Gastroesophageal sphincter (tissue), 3 donors: ENCODE measurements at regions not wholly inside any gene's neighbourhood (a gene's known extent, or its start where the extent isn't known, plus 50 kb on each side); places are given as distances from the start of the nearest gene placed in this dataset.

Experiments used
- EP300 ChIP-seq: sonication (generic); formaldehyde crosslinking; IDR thresholded peaks from one replicate; pipeline ENCODE4 v1.6.1; 2017; ENCODE audit warnings: antibody characterized with exemption, mild to moderate bottlenecking
- POLR2A ChIP-seq, 2 donors: fragments of 450-650 bp; IDR thresholded peaks; one replicate each; pipeline ENCODE4 v1.6.1; 2017; ENCODE audit warnings: antibody characterized with exemption in 2 of 2, mild to moderate bottlenecking in 2 of 2, moderate library complexity in 1 of 2
- POLR2AphosphoS5 ChIP-seq: sonication (generic); formaldehyde crosslinking; IDR thresholded peaks from one replicate; pipeline ENCODE4 v1.6.1; 2017; ENCODE audit warnings: antibody characterized with exemption
- TF ChIP-seq, protein P1 (sequence below), 4 experiments: fragments of 200-600 bp in 2 of 4; fragments of 450-650 bp in 2 of 4; sonication (generic) in 1 of 4; IDR thresholded peaks; one replicate each; pipeline ENCODE4 v1.5.1; 2017 to 2019; ENCODE audit warnings: antibody characterized with exemption in 4 of 4, mild to moderate bottlenecking in 2 of 4, moderate library complexity in 2 of 4

DNA sequence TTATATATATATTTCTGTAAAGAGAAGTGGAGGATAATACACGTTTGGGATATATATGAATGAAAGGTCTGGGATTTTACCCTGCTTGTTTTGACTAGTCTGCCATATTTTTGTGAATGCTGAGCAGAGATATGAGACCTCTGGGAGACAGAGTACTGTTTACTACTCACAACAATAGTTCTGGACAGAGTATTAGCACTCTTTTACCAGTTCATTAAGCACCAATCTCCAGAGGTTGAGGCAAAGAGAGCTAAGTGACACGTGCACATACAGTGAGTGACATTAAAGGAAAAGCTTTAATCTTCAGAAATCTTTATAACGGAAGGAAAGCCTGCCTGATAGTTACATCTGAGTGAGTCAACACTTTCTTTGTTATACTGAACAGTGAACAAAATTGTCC, 1452.7 kb upstream of the TENM3 start:
- TF ChIP-seq EP300: no peak
- no peak for TF ChIP-seq POLR2A (IDR thresholded peaks at IDR 0.05)
- no peak for TF ChIP-seq POLR2AphosphoS5
- TF ChIP-seq, protein P1, sequence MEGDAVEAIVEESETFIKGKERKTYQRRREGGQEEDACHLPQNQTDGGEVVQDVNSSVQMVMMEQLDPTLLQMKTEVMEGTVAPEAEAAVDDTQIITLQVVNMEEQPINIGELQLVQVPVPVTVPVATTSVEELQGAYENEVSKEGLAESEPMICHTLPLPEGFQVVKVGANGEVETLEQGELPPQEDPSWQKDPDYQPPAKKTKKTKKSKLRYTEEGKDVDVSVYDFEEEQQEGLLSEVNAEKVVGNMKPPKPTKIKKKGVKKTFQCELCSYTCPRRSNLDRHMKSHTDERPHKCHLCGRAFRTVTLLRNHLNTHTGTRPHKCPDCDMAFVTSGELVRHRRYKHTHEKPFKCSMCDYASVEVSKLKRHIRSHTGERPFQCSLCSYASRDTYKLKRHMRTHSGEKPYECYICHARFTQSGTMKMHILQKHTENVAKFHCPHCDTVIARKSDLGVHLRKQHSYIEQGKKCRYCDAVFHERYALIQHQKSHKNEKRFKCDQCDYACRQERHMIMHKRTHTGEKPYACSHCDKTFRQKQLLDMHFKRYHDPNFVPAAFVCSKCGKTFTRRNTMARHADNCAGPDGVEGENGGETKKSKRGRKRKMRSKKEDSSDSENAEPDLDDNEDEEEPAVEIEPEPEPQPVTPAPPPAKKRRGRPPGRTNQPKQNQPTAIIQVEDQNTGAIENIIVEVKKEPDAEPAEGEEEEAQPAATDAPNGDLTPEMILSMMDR (IDR thresholded peaks at IDR 0.05): no peak
